NCI-H2107 treated with DMSO at 0.1 percent for 48 hours (cell line): ENCODE measurements at regions not wholly inside any gene's neighbourhood (a gene's known extent, or its start where the extent isn't known, plus 50 kb on each side); places are given as distances from the start of the nearest gene placed in this dataset.

ENCODE experiments used
- DNase-seq: peaks from one replicate; lab custom pipeline; 2025; ENCODE audit not compliant: unreplicated experiment; lab: John Stamatoyannopoulos, UW

DNA sequence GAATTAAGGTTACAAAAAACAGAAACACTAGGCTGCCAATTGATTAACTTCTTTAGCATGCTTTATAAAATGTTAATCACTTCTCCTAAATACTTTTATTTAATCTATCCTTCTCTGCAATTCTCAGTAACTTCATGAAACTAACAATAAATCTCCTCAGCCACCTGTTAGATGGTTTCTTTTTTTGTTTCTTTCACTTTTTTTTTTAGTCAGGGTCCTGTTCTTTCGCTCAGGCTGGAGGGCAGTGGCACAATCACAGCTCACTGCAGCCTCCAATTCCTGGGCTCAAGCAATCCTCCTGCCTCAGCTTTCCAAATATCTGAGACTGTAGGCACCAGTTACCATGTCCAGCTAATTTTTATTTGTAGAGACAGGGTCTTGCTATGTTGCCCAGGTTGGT is 213.4 kb upstream of the STK17B start:
- no peak for DNase-seq

DNA sequence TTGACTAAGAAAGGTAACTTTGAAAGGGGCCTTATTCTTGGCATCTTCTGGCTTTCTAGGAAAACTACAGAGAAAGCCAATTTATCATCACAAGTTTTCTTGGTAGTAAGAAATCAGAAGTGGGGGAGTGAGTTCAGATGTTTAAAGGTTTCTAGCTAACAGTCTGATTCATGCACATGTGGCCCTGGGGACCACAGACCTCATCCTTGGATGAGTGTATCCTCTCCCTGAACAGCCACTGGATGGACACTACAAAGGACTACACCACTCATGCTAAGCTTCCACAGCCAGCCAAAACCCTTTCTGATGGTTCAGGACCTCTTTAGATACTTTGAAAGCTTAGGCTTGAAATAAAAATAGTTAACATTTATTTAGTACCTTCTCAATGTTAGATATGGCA is 218.3 kb upstream of the STK17B start:
- no peak for DNase-seq

DNA sequence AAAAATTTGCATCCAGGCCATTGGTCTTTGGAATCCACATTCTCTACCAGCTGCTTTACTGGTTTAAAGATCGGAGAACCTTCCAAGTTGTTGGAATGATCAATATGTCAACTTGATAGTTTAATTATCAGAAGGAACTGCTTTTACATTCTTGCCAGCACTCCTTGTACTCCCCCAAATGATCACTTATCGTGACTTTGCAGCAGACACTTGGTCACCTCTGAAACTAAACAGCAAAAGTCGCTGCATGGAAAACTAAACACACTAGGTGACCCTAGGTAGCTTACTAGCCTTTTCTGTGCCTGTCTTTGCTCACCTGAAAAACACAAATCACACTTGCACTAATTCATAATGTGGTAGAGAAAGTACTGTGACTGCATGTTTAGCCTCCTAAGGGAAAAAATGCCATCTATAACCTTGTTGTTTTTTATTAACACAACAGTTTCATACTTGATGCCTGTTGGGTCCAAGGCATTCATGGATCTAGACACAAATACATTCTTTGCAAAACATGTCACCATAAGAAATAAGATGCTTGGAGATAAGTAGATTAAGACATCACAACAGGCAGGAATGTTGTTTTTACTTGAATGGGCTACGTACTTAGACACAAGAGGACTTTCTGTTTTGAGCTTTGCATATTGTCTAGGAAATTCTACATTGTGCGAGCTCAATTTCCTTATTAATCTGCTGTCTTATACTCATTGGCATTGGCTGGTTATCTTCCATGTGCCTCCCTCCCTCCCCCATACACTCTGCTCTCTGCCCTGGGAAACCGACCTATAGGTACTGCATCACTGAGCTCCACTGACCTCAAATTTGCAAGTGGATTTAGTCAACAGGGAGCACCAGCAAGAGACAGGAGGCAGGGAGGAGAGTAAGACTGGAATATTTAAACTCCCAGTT is 219.1 kb upstream of the STK17B start:
- DNase-seq, result no peak

DNA sequence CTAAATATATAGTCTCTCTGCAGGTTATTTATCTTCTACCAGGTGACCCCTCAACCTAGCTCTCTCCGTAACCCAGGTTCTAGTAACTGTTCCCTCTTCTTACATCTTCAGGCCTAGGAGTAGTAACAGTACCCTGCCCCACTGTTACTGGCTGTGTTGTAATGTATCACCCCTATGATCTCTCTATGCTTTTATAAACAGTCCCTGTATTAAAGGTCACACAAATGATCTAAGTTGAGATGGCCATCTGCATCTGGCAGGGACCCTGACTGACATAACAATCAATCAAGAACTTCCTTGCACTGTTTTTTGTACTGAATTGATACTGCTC is 219.7 kb upstream of the STK17B start:
- DNase-seq, result no peak

DNA sequence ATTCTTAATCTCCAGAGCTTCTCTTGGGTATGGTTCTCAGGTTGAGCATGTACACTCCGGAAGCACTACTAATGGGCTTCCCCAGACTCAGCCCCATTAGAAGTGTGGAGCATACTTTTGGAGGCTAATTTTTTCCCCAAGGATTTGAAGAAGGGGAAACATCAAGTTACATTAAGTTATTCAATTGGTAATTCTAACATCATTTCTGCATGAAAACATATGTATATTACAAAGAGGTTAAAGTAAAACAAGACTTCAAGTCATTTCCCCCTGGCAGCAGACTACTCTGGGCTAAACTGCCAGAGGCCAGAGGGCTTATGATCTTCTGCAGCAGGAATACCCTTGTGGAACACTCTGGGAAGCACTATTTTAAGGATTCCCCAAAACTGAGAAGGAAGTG is 227.7 kb upstream of the STK17B start:
- DNase-seq, result no peak

DNA sequence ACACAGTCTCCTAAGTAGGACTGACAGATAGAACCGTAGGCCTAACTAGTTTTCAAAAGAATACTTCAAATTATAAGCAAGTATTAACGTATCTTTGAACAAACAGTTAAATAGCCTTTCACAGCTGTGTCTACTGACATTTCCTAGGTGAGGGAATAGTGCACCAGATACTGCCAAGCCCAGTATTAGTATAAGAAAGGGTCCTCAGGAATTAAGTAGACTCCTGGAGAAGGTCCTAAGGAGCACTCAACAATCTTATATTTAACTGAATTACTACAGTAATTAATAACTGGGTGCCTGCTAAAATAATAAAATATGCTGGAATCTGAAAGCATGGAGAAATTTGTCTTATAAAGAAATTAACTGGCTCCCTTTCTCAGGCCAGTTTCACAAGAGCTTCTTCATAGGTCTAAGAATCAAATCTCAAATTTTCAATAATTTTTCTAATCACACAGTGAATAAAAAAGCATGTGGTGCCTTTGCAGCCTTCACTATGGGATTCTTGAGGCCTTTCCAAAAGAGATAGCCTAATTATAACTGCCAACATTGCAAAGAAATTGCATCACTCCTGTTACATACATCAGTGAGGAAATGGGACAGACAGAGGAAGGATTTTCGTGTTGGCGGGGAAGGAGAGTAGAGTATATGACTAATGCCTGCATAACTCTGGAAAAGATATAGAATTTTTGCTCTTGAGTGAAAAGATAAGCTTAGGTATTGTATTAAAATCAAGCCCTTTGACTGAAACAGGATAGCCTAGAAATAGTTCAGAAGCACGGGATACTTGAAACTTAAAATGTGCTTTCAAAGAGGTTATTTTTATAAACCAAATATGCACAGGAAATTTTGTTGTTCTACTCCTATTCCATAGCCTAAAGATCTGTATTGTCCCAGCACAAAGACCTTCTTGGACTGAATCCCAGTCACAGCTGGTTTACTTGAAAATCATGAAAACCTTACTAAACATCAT is 228.6 kb upstream of the STK17B start:
- no peak for DNase-seq

DNA sequence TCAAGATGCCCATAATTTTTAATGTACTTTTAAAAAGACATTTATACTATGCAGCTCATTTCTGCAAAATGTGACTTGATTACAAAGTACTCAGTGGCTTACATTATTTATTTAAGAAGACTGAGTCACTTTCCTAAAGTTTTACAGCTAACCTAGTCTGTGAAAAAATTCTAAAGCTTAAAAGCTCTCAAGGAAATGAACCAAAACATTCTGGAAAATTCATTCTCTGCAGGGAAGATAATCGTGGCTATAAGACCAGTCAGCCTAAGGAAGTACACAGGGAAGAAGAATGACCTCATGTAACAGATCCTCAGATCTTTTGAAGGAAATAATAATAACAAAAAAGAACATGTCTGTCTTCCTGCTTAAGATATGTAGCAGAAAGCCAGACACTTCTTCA is 232.1 kb upstream of the STK17B start:
- DNase-seq, result no peak

DNA sequence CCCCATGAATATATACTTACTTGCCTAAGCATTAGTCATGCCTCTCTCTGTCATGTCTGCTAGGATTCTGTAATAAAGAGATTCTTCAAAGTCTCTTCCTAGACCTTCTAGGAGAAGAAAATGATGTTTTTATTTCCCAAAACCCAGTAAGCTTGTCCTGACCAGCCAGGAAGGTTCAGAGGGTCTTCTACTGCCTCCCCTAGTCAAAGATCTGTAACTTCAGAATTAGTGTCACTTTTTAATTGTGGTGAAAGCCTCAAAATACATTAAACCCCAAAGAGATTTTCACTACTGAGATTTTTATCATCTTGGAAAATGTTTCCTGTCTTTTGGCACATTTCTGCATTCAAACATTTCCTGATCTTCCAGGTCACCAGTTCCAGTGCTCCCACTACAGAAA is 232.9 kb upstream of the STK17B start:
- no peak for DNase-seq

DNA sequence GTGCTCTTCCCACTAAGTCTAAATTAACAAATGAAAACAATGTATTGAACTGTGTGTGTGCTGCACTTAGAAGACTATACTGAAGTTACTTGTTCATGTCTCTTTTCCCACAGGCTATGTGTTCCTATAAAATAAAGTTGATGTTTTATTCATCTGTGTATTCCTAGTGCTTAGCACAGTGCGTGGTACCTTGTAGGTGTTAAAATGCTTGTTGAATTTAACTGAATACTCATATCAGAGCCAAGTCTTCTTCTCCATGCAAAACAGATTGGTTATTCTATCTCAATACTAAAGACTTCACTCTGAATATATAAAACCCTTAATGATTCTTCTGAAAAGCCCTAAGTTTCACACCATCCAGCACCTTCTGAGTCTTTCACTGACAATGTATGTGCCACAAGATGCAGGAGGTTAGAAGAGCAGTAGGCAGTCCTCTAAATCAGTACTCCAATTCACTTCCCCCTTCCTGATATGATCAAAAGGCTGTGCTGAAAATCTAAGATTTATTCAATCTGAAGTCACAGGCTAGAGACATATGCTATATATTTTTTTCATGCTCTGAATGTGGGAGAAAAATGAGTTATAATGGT is 231.7 kb upstream of the CCDC150 start:
- no peak for DNase-seq

DNA sequence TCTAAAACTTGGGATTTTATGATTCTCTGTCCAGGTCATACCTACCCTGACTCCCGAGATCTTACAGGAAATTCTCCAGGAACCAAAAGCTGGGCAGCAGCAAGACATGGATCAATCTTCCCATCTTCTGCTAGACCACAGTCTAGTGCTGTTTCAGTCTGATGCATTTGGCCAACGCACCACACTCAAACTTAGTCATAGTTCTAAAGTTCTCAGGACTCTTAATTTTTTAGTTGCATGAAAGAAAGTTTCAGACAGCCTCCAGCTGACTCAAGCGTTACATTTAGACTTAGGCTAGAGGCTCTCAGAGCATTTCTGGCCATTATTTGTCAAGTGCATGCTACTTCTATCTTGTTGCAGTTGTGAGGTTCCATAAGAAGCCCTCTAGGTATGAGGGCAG is 230.1 kb upstream of the CCDC150 start:
- no peak for DNase-seq

DNA sequence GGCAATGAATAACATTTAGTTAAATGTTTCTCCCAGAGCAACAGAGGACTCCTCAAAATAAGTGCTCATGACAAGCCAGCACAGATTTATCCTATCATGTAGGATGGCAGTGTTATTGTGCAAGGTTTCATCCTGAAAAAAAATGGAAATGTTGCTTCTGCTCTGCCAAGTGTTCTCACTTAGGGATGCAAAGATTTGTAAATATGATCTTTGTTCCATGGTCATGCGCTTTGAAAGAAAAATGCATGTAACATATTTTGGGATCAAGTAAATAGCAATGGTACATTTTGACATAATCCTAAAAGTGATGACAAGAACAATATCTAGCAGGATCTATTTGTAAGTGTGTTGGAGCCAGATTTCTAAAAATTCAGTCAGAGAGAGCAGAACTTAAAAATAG is 229.5 kb upstream of the CCDC150 start:
- no peak for DNase-seq

DNA sequence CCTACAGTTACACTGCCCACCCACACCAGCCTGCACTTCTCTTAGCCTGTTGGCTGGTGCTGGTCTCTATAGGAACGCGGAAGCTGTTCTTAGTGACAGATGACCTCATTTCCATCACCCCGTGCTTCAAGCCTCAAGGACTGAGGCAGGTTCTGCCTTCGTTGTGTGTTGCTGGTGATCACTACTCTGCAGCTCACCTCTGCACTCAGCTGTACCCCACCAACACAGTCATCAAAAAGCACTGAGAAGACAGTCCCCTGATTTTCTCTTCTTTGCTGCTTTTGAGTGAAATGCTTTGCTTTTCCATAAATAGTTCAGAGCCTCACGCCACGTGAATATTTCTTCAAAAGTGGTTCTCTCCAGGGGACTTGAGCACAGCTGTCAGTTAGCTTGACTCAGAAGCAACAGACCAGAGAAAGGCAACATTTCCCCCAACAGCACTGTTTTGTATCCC is 225.7 kb upstream of the CCDC150 start:
- no peak for DNase-seq

DNA sequence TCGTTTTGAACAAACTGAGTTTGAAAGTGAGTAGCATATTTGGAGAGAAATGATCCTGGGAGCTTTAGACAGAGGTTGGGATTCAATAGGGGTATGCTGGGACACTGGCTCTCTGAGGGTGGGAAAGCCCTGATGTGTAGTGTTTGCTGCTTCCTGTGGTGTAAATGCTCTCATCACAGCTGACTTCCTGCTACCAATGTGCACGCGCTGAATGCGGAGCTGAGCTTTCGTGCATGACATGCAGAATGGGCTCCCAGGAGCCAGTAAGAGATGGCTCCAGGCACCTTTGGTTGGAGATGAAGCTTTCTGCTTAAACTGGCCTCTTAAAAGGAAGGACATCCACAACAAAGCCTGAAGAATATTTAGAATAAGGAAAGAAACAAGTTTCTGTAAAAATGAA is 224.1 kb upstream of the CCDC150 start:
- DNase-seq, result no peak

DNA sequence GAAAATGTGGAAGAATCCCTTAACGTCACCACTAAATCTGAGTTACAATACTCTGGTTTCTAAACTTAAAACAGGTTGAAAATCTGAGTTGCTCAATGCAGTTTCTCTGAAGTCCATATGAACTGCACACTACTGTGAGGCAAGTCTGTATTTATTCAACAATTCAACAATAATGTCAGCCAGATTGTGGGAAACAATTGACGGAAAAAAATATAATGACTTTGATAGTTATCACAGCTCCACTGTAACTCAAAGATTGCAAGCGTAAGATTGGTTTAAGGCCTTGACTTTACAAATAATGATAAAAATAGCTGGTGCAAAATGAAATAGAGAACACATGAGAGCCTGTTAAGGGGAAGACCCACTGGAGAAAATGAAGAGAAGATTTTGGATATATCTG is 219.4 kb upstream of the CCDC150 start:
- DNase-seq, result no peak

DNA sequence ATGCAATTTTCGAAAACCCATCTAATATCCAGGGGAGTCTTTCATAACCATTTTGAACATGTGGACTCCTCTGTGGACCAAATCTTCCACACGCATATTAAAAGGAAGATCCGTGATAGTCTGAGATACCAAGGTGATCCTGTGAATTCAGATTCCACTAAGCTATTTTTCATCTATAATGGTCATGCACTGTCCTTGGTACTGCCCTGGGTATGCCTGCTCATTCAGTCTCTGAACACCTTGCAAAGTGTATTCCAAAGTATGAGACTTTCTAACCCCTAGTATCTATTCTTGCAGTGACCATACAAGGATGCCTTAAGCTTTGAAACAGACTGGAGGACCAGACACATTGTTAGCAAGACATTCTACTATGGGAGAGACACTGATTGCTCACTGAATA is 217.6 kb upstream of the CCDC150 start:
- DNase-seq, result no peak

DNA sequence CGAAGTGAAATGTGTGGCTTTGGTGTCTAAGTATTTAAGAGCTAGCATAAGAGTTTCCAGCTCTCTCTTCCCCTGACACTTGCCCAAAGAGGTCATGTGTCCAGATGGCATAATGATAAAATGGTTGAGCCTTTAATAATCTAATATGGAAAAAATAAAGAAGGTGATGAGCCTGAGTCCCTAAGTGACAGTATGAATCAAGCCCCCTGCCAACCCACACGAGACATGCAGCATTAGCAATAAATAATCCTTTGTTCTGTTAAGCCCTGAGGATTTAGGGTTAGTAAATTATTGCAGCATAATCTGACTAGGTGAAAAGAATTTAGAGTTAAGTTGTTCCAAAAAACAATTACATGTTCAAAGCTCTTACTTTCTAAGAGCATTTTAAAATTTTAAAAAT is 217.2 kb upstream of the CCDC150 start:
- DNase-seq, result no peak

DNA sequence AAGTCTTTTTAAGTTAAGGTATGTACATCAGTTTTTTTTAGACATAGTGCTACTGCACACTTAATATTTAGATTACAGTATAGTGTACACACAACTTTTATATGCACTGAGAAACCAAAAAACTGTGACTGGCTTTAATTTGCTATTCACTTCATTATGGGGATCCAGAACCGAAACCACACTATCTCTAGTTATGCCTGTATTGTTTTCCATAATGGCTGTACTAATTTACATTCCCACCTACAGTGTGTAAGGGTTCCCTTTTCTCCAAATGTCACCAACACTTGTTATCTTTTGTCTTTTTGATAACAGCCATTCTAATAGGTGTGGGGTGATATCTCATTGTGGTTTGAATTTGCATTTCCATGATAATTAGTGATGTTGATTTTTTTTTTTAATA is 213.4 kb upstream of the CCDC150 start:
- no peak for DNase-seq

DNA sequence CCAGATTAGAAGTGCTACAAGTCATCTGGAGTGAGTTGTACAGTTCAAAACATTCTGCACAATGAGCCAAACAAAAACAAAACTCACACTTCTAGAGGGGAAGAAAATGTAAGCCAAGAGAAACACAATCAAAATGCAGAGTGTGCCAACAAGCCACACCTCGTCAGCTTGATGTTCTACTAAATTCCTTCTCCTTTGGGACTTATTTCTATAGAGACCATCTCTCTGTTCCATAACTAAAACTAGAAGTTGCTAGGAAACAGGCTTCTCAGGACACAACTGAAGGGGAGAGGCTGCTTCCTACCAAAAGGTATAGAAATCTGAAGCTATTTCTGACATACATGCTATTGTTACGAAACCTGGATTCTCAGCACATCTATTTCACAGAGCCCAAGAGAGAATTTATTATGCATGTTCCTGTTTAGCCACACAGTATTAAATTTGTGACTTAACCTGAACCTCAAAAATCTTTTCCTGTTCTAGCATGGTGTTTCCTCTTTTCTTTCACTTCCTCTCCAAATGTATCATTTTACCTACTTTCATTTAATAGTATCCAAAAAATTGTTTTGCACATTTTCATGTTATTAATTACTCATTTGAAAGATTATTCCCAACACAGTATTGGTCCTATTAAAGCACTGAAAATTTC is 211.4 kb upstream of the CCDC150 start:
- DNase-seq, result no peak

DNA sequence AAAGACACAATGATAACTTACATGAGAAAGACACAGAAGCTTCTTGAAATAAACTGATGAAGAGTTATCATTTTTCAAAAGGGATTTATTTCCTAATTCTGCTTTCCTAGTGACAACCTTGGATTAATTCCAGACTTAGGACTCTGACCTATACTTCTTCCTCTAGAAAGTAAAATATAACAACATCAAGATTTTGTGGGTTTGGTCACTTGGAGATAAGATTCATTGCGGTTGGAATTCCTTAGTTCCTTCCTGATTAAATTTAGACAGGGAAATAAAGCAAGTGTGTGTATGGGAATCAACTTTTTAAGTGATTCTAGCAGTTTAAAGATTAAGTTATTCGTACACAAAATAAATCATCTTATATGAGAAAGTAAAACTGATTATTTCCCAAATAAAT is 208.4 kb upstream of the CCDC150 start:
- DNase-seq, result no peak

DNA sequence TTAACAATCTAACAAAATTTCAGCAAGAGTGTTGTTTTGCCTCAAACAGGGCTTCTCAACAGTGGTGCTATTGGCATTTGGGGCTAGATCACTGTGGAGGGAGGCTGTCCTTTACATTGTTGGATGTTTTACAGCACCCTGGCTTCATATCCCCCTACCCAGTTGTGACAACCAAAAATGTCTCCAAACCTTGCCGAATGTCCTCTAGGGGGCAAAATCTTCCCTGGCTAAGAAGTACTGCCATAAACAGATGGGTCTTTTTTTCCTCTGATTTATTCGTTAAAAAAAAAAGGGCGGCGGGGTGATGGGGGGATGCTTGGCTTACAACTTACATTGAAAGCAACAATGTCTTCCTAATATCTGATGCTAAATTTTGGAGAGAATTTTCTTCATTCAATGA is 207.6 kb upstream of the CCDC150 start:
- DNase-seq, result no peak

DNA sequence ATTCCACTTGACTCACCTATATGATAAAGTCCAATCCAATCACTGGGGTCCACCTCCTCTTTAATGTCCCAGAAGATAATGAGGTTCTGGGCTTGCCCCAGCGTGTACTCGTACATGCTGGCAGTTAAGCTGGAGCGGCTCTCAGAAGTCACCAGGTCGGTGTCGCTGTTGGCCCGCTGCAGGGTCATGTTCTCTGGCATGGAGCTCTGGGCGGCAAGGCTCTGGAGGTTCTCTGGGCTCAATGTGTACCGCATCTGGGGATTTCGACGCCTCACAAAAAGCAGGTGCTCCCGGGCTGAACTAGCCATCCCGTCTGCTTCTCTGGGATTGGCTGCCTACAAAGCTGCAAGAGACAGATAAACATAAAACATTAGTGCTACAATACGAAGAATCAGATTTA is 206.4 kb upstream of the CCDC150 start:
- DNase-seq, result no peak
